ENCODE measurements at regions not wholly inside any gene's neighbourhood (a gene's known extent, or its start where the extent isn't known, plus 50 kb on each side); places are given as distances from the start of the nearest gene placed in this dataset.

DNA sequence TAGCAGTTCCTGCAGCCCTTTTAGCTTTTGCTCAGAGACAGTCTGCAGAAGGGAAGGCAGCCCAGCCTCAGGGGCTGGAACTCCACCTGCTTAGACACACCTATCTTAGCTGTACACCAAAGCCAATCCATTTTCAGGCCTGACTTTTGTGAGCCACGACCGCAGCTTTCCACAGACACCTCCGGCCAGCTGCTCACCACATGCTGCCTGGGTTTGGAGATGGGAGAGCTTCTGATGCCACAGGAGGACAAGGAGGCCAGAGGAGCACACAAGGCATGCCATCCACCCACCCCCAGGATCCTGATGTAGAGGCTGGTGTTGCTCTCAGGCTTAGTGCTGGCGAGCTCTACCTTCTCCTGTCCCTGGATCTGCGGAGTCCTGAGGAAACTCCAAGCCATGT is 141.8 kb upstream of the NALF2 start:
- no peak for DNase-seq

GRCh38 chrX:69361311-69361845 is 142.7 kb upstream of the NALF2 start:
- DNase-seq, result no peak

DNA sequence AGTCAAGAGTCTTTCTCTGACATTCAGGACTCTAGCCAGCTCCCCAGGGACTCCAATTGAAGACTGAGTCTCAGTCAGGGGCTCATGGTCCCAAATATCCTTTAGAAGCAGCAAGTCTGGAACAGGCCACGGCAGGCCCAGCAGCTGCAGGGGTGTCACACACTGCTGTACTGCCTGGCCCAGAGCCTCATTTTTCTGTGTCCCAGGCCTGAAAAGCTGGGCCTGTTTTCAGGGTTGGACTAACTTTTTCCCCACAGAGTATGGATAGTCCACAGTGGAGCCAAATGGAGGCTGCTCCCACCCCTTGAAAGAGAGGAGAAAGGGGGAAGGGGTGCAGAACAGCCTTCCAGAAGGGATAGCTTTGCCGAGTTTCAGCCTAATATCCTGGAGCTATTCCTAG is 146.8 kb upstream of the NALF2 start:
- DNase-seq, result no peak

GRCh38 chrX:69324851-69325250 is 159.6 kb upstream of the PJA1 start:
- no peak for DNase-seq

DNA sequence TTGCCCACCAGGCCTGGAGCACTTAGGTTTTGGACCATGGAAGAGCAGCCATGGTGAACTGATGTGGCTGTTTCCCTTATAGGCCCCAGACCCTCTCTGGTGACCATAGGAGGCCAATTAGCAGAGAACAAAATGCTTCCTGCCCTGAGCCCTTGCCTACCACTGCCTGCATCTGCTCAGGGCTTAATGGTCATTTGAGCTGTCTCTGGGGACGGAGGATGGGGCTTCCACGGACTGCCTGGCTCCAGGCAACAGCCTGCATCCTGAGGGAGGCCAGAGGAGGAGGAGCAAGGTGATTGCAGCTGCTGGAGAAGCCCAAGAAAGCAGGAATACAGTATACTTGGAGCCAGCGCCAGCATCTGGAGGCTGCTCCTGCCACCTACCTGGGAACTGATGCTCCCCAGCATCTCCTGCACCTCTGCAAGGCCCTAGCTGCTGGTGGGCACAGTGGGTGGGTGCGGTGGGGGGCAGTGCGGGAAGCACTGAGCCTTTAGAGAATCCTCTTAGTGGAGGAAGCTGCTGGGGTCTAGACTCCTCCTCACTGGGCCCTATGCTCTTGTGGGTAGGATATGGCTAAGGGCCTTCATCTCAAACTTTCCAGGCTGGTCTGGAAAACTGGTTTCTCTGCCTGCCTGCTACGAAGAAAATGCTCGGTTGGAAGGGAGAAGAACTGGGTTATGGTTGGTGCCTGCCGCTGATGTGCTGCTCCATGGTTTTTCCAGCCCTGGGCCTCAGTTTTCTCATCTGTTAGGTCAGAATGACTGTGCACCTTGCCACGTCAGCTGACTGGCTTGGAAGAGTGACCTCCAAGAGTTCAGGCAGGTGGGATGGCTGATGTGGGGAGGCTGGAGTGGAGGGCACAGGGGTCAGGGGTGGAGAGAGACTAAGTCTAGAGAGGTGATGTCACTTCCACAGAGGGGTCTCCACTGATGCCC is 158.8 kb upstream of the PJA1 start:
- DNase-seq, result no peak

- DNase-seq, result no peak
Observed at GRCh38 chrX:69321789-69322188, 156.5 kb upstream of the PJA1 start.

DNA sequence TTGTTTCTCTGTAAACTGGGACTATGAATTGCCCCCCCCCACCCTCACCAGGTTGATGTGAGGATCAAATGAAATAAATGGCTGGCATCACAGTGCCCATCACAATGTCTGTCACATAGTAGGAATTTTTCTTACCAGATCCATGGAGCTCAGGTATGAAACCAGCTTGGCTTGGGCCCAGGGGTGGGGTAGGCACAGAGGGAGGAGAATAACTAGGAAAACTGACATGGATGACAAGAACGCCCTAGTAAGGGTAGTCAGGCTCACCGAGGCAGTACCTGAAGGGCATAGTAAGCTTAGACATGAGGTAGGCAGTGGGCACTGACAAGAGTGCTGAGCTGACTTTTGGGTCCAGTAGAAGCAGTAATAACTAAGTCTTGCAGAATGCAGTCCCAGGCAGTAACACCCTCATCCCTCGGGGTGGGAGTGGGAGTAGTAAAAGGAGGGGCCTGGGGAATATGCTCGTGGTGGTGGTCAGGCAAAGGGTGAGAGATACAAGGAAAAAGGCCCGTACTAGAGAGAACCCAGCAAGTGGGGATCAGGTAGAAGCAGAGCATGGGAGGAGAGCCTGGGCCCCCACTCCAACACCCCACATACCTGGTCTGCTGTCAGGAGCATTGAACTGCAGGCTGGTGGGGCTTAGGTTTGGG is 155.9 kb upstream of the PJA1 start:
- no peak for DNase-seq

DNA sequence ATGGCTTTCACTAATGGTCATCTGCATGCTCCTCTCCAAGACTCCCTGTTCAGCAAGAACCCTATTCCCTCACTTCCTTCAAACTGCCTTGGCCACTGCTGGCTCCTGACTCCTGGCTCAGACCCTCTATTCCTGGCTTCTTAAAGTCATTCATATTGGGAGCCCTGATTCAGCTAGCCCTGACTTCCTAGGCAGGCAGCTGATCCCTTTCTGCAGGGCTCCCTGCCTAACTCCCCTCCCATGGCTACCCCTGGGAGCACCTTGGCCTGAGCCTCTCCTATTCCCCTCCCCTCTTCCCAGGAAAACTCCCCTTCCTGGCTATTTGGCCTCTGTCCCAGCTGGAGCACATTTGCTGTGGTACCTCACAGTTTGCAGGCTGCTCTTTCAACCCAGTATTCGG is 154.9 kb upstream of the PJA1 start:
- DNase-seq, result no peak

GRCh38 chrX:69319376-69319775 is 154.1 kb upstream of the PJA1 start:
- no peak for DNase-seq

GRCh38 chrX:69318651-69319340 is 153.5 kb upstream of the PJA1 start:
- DNase-seq, result no peak

GRCh38 chrX:69317721-69318120 is 152.5 kb upstream of the PJA1 start:
- DNase-seq, result no peak

DNA sequence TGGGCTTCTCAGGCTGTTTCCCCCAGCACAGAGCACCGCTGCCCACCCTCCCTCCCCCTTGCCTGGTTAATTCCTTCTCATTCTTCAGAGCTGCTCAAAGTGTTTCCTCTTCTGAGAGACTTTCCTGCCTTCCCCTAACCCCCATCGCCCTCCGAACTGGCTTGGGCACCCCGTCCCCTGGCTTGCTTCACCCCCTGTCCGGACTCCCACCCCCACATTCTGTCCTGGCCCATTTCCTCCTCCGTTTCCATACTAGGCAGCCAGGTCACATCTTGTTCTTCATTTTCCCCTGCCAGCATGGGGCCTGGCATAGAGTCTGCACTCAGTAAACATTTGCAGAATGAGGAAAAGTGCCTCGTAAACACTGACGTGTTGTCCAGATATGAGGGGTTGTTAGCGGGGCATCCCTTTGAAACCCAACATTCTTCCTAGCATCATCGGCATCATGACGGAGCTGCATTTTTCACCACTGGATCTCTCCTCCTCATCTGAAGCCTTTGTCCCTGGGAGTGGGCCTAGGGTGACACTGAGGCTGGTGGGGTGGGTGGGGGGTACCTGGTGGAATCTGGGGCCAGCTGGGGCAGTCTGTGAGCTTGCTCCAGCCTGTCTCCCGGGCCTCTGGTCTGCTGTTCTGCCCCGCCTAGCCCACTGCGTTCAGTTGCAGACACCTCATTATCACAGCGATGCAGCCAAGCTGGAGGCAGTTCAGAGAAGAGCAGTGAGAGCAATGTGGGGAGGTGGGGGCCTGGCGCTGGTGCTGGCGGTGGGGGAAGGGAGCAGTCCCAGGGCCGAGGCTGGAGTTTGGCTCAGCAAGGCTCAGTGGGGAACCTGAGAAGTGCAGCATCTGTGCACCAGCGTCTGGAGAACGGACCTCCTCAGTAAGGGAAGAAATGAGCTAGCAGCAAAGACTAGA is 149.4 kb upstream of the PJA1 start:
- DNase-seq, result no peak

DNA sequence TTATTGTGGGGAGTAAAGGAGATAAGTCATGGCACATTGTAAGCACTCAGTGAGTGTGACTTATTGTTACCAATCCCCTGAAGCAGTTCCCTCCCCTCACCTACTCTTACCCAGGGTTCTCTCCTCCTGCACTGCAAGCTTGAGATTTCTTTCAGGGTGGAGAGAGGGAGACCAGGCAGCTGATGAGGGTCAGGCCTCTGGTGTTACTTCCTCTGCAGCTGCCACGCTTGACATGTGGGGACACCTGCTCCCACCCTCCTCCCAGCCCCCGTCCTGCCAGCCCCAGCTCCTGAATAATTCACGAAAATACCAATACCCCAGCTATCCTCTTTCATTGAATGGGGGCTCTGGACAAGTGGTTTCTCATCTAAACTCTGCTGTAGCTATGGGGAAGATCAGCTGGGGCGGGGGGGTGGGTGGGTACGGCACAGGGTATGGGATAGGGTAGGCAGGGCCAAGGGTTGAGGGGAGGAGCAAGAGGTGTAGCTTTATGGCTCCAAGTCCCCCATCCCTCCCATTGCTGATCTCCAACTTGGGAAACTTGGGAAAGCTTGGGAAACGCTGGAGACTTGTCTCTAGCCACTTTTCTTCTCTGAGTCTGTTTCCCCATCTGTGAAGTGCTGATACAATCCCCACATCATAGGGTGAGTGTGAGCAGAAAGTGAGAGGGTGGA is 148.5 kb upstream of the PJA1 start:
- no peak for DNase-seq

DNA sequence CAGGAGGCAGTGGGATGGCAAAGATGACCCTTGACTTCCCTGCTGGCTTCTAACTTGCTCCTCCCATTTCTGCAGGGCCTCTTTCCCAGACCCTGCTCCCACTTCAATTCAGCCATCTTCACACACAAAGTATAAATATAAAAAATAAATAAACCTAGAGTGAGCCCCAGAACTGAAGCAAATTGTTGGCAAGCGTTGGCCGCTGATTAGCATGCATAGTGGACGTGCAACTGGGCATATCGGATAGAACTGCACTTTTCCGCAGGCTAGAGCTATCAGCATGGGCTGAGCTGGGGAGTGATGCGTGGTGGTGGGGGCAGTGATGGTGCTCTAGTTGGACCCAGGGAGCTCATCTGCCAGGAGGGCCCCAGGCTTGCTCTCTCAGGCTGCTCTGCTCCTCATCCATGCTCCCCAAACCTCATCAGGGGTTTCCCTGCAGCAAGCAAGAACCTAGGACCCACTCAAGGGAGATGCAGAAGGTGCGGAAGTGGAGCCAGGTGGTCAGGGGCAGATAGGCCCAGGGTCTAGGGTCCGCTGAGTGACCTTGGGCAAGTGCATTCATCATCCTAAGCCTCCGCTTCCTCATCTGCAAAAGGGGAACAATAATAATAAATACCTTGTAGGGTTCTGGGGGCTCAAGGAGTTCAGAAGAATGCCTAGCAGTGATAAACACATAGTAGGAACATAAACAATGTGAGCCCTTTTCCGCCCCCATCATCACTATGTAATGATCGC is 146.8 kb upstream of the PJA1 start:
- no peak for DNase-seq

DNA sequence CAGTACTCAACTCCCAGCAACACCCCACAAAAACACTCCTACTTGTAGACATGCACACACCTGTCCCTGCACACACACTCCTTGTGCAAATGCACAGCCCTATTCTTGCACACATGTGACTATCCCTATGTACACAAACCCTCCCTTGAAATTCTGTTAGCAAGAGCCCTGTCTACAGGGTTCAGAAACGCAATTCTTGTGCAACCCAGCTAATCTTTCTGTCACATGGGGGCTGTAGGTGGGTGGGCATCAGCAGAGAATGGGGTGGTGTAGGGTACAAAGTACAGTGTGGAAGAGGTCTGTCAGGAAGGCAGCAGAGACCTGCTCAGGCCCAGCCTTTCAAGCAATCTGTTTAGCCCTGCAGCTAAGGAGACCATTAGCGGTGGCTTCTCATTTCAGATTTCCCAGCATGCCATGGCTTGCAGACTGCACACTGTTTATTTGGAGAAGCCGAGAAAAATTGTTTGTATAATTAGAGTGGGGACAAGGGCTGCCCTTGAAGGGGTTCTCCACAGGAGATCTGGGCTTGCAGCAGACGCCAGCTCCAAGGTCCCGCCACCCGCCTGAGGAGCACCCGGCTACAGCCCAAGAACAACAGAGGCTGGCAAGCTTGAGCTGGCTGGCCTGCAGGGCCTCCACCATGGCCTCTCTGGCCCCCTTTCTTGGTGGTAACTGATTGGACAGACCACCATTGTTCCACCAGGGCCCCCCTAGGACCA is 144.0 kb upstream of the PJA1 start:
- no peak for DNase-seq

- DNase-seq, result no peak
Observed at GRCh38 chrX:69307756-69308155, 142.5 kb upstream of the PJA1 start.

DNA sequence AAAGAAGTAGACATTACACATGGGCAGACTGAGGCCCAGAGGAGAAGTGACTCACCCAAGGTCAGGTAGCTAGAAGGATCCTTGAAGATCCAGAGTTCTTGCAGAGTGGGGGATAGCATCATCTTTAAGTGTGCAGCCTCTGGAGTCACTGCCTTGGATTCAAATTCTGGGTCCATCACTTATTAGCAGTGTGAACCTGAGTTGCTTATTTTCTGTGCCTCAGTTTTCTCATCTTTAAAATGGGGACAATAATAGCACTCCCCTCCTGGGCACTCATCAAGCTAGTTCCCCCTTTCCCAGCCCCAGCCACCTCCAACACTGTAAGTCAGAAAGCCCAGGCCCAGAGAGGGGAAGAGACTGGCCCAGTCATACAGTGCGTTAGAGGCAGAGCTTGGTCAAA is 141.8 kb upstream of the PJA1 start:
- DNase-seq, result no peak

GRCh38 chrX:69306063-69306404 is 140.8 kb upstream of the PJA1 start:
- no peak for DNase-seq

GRCh38 chrX:69305333-69306062 is 140.2 kb upstream of the PJA1 start:
- no peak for DNase-seq

DNA sequence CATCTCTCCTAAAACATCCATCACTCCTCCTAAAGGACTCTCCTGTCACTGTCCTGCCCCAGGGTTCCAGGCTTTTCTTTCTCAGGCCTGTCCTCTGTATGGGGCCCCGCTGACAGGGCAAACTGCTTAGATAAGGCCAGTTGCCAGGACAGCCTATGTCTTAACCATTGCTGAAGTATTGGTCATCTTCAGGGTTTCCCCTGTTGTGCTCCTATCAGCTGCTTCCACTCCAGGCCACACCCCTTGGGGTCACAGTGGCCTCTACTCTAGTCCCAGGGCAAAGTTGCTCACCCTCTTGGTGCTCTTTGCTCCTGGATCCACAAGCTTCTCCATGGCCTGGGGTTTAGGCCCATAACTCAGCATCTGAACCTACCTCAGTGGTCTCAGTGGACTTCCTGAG is 138.0 kb upstream of the PJA1 start:
- DNase-seq, result no peak
